ENCODE measurements at regions not wholly inside any gene's neighbourhood (a gene's known extent, or its start where the extent isn't known, plus 50 kb on each side); places are given as distances from the start of the nearest gene placed in this dataset.

GRCh38 chr20:60316476-60317158 is 358.4 kb downstream of the CDH26 start:
- no peak overlapping the region for H3K4me3 ChIP-seq (ENCODE audit: low read depth, low read length)
- TF ChIP-seq, protein P1, sequence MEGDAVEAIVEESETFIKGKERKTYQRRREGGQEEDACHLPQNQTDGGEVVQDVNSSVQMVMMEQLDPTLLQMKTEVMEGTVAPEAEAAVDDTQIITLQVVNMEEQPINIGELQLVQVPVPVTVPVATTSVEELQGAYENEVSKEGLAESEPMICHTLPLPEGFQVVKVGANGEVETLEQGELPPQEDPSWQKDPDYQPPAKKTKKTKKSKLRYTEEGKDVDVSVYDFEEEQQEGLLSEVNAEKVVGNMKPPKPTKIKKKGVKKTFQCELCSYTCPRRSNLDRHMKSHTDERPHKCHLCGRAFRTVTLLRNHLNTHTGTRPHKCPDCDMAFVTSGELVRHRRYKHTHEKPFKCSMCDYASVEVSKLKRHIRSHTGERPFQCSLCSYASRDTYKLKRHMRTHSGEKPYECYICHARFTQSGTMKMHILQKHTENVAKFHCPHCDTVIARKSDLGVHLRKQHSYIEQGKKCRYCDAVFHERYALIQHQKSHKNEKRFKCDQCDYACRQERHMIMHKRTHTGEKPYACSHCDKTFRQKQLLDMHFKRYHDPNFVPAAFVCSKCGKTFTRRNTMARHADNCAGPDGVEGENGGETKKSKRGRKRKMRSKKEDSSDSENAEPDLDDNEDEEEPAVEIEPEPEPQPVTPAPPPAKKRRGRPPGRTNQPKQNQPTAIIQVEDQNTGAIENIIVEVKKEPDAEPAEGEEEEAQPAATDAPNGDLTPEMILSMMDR (IDR thresholded peaks at IDR 0.05; ENCODE audit: low read depth, low read length), result no peak
- H3K27ac ChIP-seq, result no peak overlapping the region
- H3K27me3 ChIP-seq (ENCODE audit: insufficient read depth, low read depth, severe bottlenecking), result peaks cover 53% of the 10 kb centered on the region
- H3K9me3 ChIP-seq (ENCODE audit: severe bottlenecking), result no peaks in the 10 kb centered on the region
- no peak for DNase-seq
- H3K36me3 ChIP-seq, result no peaks in the 10 kb centered on the region

- H3K27me3 ChIP-seq (ENCODE audit: insufficient read depth, low read depth, severe bottlenecking), result peaks cover 50% of the 10 kb centered on the region
- H3K9me3 ChIP-seq (ENCODE audit: severe bottlenecking), result no peaks in the 10 kb centered on the region
- H3K36me3 ChIP-seq, result no peaks in the 10 kb centered on the region
Observed at GRCh38 chr20:60317401-60317800, 359.2 kb downstream of the CDH26 start.

GRCh38 chr20:60321601-60322000 is 363.4 kb downstream of the CDH26 start:
- TF ChIP-seq, protein P1 (IDR thresholded peaks at IDR 0.05; ENCODE audit: low read depth, low read length), result no peak
- Histone ChIP-seq H3K4me3 (ENCODE audit: low read depth, low read length) (no peak overlapping the region), H3K27me3 (ENCODE audit: insufficient read depth, low read depth, severe bottlenecking) (peaks cover 47% of the 10 kb centered on the region), H3K27ac (no peak overlapping the region), H3K36me3 (no peaks in the 10 kb centered on the region), H3K9me3 (ENCODE audit: severe bottlenecking) (no peaks in the 10 kb centered on the region)
- no peak for DNase-seq

More at GRCh38 chr20:60317401-60317800, 359.2 kb downstream of the CDH26 start:
- no peak overlapping the region for H3K27ac ChIP-seq
- no peak overlapping the region for H3K4me3 ChIP-seq (ENCODE audit: low read depth, low read length)
- DNase-seq, result no peak
- TF ChIP-seq, protein P1 (IDR thresholded peaks at IDR 0.05; ENCODE audit: low read depth, low read length), result no peak

- Histone ChIP-seq H3K36me3 (no peaks in the 10 kb centered on the region), H3K27me3 (ENCODE audit: insufficient read depth, low read depth, severe bottlenecking) (peaks cover 49% of the 10 kb centered on the region), H3K4me3 (ENCODE audit: low read depth, low read length) (no peak overlapping the region), H3K9me3 (ENCODE audit: severe bottlenecking) (no peaks in the 10 kb centered on the region), H3K27ac (no peak overlapping the region)
- DNase-seq, result no peak
- TF ChIP-seq, protein P1 (IDR thresholded peaks at IDR 0.05; ENCODE audit: low read depth, low read length), result no peak
Observed at GRCh38 chr20:60326821-60327220, 368.6 kb downstream of the CDH26 start.

GRCh38 chr20:60327971-60328660 is 369.9 kb downstream of the CDH26 start:
- Histone ChIP-seq H3K27ac (no peak overlapping the region), H3K27me3 (ENCODE audit: insufficient read depth, low read depth, severe bottlenecking) (peaks cover 56% of the 10 kb centered on the region), H3K9me3 (ENCODE audit: severe bottlenecking) (no peaks in the 10 kb centered on the region), H3K36me3 (no peaks in the 10 kb centered on the region), H3K4me3 (ENCODE audit: low read depth, low read length) (no peak overlapping the region)
- DNase-seq, result no peak
- TF ChIP-seq, protein P1 (IDR thresholded peaks at IDR 0.05; ENCODE audit: low read depth, low read length), result no peak

All from WERI-Rb-1 (cell line).